Stimulated activated CD8-positive, alpha-beta memory T cell treated with anti-CD3 and anti-CD28 coated beads, Interleukin-15, amount 100 ng/mL, for 24 hours (primary cell): ENCODE measurements at regions not wholly inside any gene's neighbourhood (a gene's known extent, or its start where the extent isn't known, plus 50 kb on each side); places are given as distances from the start of the nearest gene placed in this dataset.

Experiments used
- DNase-seq: peaks from one replicate; pipeline ENCODE4 v3.0.0-alpha.2; 2020; ENCODE audit warnings: low read depth

- DNase-seq: no peak
Observed at GRCh38 chr5:61910771-61911170, 395.2 kb upstream of the KIF2A start.

- no peak for DNase-seq
Observed at GRCh38 chr5:61912559-61912958, 393.4 kb upstream of the KIF2A start.

- no peak for DNase-seq
Observed at GRCh38 chr5:61915646-61916045, 390.4 kb upstream of the KIF2A start.

- no peak for DNase-seq
Observed at GRCh38 chr5:61916621-61917620, 389.1 kb upstream of the KIF2A start.

GRCh38 chr5:61918611-61919010, 387.4 kb upstream of the KIF2A start:
- DNase-seq: no peak

- no peak for DNase-seq
Observed at GRCh38 chr5:61919920-61920319, 386.1 kb upstream of the KIF2A start.

GRCh38 chr5:61924251-61924650, 381.8 kb upstream of the KIF2A start:
- no peak for DNase-seq

GRCh38 chr5:61926911-61927310, 379.1 kb upstream of the KIF2A start:
- DNase-seq: no peak

- DNase-seq: no peak
Observed at GRCh38 chr5:61931236-61931635, 374.8 kb upstream of the KIF2A start.

GRCh38 chr5:61933787-61934626, 372.0 kb upstream of the KIF2A start:
- DNase-seq: no peak

- no peak for DNase-seq
Observed at GRCh38 chr5:61941637-61942036, 364.4 kb upstream of the KIF2A start.

GRCh38 chr5:61942462-61943049, 363.4 kb upstream of the KIF2A start:
- no peak for DNase-seq

GRCh38 chr5:61943713-61944112, 362.3 kb upstream of the KIF2A start:
- no peak for DNase-seq

- DNase-seq: no peak
Observed at GRCh38 chr5:61948151-61948550, 357.9 kb upstream of the KIF2A start.

- DNase-seq: no peak
Observed at GRCh38 chr5:61949054-61949678, 356.8 kb upstream of the KIF2A start.

- no peak for DNase-seq
Observed at GRCh38 chr5:61949679-61950435, 356.1 kb upstream of the KIF2A start.

GRCh38 chr5:61951295-61951694, 354.7 kb upstream of the KIF2A start:
- DNase-seq: no peak

GRCh38 chr5:61953913-61954312, 352.1 kb upstream of the KIF2A start:
- DNase-seq: no peak

GRCh38 chr5:61964201-61964600, 341.8 kb upstream of the KIF2A start:
- no peak for DNase-seq

- DNase-seq: no peak
Observed at GRCh38 chr5:61965069-61965468, 340.9 kb upstream of the KIF2A start.

- no peak for DNase-seq
Observed at GRCh38 chr5:61965490-61965889, 340.5 kb upstream of the KIF2A start.
